ENCODE measurements at regions not wholly inside any gene's neighbourhood (a gene's known extent, or its start where the extent isn't known, plus 50 kb on each side); places are given as distances from the start of the nearest gene placed in this dataset.

DNA sequence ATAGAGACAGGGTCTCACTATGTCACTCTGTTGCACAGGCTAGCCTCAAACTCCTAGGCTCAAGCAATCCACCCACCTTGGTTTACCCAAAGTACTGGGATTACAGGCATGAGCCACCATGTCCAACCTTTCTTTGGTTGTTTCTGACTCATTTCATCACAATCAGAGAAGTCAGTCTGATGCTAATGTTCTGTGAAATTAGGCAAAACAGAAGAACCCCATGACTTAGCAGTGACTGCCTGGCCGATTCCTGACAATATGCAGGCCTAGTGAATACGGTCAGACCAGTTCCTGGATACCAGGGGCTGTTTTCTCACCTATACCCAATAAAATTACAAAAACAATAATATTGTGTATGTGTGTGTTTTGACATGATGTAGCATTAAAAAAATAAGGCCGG is 58.8 kb upstream of the BTN3A2 start:
- DNase-seq (ENCODE audit: low spot score), result no peak
- FAIRE-seq, result no peak

GRCh38 chr6:26307850-26308249 is 57.1 kb upstream of the BTN3A2 start:
- DNase-seq (ENCODE audit: low spot score), result no peak
- FAIRE-seq, result no peak

DNA sequence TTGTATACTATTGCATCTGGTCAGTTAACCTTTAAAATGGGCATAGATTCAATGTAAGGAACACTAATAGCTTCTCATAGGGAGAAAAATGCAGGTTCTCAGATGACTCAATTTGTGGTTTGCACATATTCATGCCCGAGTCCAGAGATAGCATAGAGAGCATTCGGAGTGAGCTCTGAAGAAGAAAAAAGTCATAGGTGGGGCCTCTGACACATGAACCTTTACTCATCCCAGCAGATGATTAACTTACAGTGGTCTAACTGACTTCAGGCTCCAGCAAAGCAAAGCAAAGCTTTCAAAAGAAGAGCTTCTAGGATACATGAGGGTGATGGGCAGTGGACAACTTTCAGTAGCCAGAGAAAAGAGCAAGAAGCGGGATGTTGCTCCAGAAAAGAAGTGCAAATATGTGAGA is 55.3 kb upstream of the BTN3A2 start:
- no peak for DNase-seq (ENCODE audit: low spot score)
- no peak for FAIRE-seq

DNA sequence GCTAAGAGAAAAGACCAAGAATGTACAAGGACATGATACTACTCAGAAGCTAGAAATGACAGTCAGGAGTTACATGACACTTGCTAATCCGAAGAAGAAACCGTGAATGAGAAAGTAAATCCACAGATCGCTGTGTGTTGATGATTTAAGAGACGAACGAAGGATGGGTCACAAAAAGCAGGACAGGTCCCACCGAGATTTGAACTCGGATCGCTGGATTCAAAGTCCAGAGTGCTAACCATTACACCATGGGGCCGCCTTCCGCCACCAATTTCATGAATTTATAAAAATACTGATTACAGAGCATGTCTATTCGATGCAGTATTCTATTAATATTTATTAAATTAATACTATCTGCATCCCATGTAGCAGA is 54.0 kb upstream of the BTN3A2 start:
- no peak for FAIRE-seq

DNA sequence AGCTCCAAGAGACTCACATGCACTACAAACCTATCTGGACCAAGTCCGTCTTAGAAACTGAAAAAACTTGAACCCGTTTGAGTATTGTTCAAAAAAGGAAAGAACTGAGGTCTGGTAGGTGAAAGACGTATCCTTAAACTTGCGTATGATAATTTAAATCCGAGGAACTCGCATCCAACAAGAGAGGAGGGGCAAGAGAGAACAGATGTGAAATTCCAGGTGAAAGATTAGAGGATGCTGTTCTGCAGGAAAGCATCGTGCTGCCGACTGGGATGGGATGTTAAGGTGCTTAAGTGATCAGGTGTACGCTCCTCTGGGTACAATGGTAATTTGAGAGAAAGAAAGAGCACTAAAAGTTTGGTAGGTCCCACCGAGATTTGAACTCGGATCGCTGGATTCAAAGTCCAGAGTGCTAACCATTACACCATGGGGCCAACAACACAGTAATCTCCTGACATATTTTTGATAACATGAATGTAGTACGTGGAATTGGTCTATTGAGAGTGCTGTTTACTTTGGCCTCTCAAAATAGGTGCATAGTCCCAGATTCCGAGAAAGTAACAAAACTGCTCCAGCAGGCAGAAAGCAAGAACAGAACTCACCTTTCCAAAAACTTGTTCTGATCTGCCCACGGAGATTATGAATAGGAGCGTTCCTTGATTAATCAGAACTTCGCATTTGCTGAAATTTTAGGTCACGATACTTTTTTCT is 53.5 kb upstream of the BTN3A2 start:
- no peak for FAIRE-seq
- no peak for DNase-seq (ENCODE audit: low spot score)

More for the DNA sequence above, 54.0 kb upstream of the BTN3A2 start:
- DNase-seq (ENCODE audit: low spot score), result no peak

GRCh38 chr6:26312096-26312463 is 52.9 kb upstream of the BTN3A2 start:
- FAIRE-seq, result no peak
- DNase-seq (ENCODE audit: low spot score), result no peak

DNA sequence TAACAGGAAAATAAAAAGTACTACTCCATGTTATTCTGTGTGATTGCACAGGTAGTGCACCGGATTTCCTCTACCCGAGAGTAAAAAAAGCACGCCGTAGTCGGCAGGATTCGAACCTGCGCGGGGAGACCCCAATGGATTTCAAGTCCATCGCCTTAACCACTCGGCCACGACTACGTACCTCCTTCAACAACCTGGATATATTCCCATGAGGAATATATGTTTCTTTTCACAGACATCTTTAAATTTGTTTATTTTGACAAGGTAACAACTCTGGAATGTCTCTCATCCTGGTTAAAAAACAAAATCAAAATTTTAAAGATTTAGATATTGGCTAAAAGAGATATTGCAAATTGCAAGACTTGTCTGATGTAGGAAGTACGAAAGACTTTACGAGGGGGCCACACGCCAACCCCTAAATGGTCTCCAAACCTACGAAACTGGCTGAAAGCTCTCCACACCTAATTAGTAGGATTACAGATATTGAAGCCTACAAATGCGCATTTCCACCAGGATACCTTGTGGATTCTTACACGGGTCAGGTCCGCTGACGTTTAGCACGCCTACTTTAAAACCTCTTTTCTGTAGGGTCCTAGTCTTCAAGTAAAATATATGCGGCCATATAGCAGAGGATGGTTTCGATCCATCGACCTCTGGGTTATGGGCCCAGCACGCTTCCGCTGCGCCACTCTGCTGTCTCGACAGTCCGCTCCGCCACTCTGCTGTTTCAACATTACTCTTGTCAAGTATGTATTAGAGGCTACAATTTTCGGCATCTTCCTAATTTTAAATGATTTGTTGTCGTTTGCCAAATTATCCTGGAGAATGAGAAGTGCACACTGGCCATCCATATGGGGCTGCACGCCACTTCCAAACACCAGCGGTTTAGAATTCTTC is 52.2 kb upstream of the BTN3A2 start:
- no peak for FAIRE-seq

More for the DNA sequence above, 52.2 kb upstream of the BTN3A2 start:
- no peak for DNase-seq (ENCODE audit: low spot score)
